Natural killer cell treated with Interleukin-12 subunit alpha and Interleukin-12 subunit beta and Interleukin-15 and Interleukin-18, amount 100 ng/mL, for 72 hours (primary cell): ENCODE measurements at regions not wholly inside any gene's neighbourhood (a gene's known extent, or its start where the extent isn't known, plus 50 kb on each side); places are given as distances from the start of the nearest gene placed in this dataset.
A peak's percentile ranks its signal among the peaks of the same experiment; 100 is the strongest.

Experiments
- ATAC-seq, 2 donors: fragments of 150-1000 bp; cut with Tn5 transposase in 1 of 2; sonication (Bioruptor Pico), chemical (Tn5 transposase) in 1 of 2; 2 replicates each; pipeline ENCODE4 v1.10.0; 2021
- DNase-seq: peaks from one replicate; pipeline ENCODE4 v3.0.0; 2022; ENCODE audit warnings: low spot score
- H3K27ac Mint-ChIP-seq, 2 donors: 1 replicate in 1 of 2; 2 replicates in 1 of 2; pipeline ENCODE4 v1.8.0; 2022; ENCODE audit warnings: mixed read lengths in 2 of 2, mild to moderate bottlenecking in 1 of 2, moderate library complexity in 1 of 2
- H3K27me3 Mint-ChIP-seq, 2 donors: 1 replicate in 1 of 2; 2 replicates in 1 of 2; pipeline ENCODE4 v1.8.0; 2022; ENCODE audit warnings: mixed read lengths in 2 of 2
- H3K36me3 Mint-ChIP-seq: one replicate; pipeline ENCODE4 v1.8.0; 2022; ENCODE audit warnings: mixed read lengths
- H3K4me1 Mint-ChIP-seq, 2 donors: 1 replicate in 1 of 2; 2 replicates in 1 of 2; pipeline ENCODE4 v1.8.0; 2022; ENCODE audit warnings: low read depth in 2 of 2, mixed read lengths in 2 of 2, mild to moderate bottlenecking in 1 of 2
- H3K4me3 Mint-ChIP-seq: one replicate; pipeline ENCODE4 v1.8.0; 2022; ENCODE audit warnings: mixed read lengths
- H3K9me3 Mint-ChIP-seq: 2 replicates; pipeline ENCODE4 v1.8.0; 2022; ENCODE audit warnings: mixed read lengths

DNA sequence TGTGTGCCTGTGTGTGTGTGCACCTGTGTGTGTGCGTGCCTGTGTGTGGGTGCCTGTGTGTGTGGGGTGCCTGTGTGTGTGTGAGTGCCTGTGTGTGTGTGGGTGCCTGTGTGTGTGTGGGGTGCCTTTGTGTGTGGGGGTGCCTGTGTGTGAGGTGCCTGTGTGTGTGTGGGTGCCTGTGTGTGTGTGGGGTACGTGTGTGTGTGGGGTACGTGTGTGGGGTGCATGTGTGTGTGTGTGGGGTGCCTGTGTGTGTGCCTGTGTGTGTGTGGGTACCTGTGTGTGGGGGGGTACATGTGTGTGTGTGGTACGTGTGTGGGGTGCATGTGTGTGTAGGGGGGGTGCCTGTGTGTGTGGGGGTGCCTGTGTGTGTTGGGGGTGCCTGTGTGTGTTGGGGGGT lies 73.4 kb upstream of the HGFAC start:
- no peak overlapping the region for H3K4me3 Mint-ChIP-seq
- peaks cover 0 to 7% of the 10 kb centered on the region in 2 donors for H3K27me3 Mint-ChIP-seq
- no peaks in the 10 kb centered on the region for H3K9me3 Mint-ChIP-seq
- ATAC-seq (no peak), DNase-seq (no peak)
- no peaks in the 10 kb centered on the region for H3K36me3 Mint-ChIP-seq
- peaks cover 13% of the 10 kb centered on the region in 2 donors for H3K4me1 Mint-ChIP-seq
- H3K27ac Mint-ChIP-seq, result no peak overlapping the region

- Mint-ChIP-seq H3K4me3 (peak overlapping the region; percentile 76), H3K9me3 (no peaks in the 10 kb centered on the region), H3K27me3 (peaks cover 0 to 7% of the 10 kb centered on the region in 2 donors), H3K4me1 (peaks cover 13% of the 10 kb centered on the region in 2 donors), H3K27ac (peak overlapping the region; percentile 2 to 34), H3K36me3 (no peaks in the 10 kb centered on the region)
- ATAC-seq (no peak), DNase-seq (no peak)
Observed at GRCh38 chr4:3368841-3369760, 72.7 kb upstream of the HGFAC start.

DNA sequence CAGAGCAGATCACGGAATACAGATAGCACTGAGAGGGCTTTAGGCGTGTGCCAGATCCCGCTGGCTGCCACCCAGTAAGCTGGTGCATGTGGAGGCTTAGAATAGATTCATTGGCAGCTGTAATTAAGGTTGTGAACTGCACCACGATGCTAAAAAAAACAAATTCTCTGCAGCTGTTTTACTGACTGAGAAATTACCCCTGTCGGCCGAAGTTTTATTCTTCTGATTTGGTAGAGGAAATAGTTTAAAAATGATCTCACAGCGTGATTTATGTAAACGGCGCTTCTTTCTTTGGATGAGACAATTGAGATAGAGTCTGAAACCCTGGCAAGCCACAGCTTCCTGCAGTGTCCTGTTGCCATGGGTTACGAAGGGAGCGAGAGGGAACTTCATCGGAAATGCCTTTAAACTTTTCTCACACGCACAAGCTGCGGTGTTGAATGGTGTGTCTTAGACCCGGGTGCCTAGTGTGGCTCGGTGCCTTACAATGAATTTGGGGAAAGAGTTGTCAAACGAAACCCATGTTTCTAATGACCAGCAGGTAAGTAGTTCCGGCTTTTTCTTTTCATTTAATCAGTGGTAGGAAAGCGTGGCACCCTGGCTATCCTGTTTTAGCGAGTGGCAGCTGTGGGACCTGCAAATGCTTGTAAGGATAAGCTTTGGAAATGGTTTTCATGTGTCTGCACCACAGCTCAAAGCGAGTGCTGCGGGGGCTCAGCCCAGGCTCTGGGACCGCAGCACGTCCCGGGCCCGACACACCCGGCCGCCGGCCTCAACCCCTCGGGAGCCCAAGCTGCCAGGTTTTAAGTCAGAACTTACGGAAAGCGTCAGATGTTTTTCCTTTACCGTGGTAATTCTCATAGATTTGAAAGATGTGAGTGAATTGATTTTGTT lies 71.7 kb upstream of the HGFAC start:
- Mint-ChIP-seq H3K36me3 (no peaks in the 10 kb centered on the region), H3K4me3 (peak overlapping the region; percentile 76), H3K27ac (peak overlapping the region; percentile 2 to 34), H3K4me1 (peaks cover 13% of the 10 kb centered on the region in 2 donors), H3K27me3 (peaks cover 0 to 7% of the 10 kb centered on the region in 2 donors), H3K9me3 (no peaks in the 10 kb centered on the region)
- no peak for DNase-seq
- ATAC-seq, result peak; percentile 53 to 66

DNA sequence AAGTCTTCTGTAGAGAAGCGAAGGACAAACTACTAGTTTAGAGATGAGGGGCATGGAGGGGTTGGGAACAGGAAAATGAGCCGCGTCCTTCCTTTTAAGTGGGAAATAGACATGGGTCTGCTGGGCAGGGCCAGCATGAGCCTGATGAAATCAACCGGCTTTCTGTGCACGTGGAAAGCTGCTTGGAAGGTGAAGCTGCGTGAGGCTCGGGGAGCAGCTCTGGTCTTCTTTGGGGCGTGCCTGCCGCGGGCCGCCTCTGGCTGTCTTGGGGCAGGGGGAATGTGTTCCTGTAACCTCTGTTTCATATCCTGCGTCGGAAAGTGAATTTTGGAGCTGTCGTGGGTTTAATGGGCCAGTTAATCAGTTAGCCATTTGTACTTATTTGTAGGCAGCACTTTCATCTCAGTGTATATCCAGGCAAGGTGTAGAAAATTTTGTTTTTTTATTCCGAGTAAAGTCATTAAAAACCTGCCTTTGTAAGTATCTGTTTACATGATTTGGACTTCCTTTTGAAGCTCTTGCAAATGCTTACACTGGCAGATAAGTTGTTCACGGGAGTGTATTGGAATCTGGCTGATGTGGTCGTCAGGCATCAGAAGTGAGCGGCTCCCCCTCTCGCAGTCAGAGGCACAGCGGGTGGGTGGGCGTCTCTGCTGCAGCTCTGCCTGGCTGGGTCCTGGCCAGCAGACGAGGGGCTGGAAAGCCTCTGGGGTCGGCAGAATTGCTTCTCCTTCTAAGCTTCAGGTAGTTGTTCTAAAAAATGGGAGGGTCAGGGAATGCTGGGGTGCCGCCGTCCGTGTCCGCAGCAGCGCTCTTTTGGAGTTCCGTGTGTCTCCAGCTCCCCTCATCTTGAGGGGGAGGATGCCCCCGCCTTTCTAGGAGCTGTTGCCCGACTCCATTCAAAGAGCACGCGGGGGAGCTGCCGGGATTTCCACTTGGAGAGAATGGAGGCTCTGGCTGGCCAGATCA lies 70.5 kb upstream of the HGFAC start:
- no peaks in the 10 kb centered on the region for H3K36me3 Mint-ChIP-seq

GRCh38 chr4:3372264-3372932 lies 69.4 kb upstream of the HGFAC start:
- Mint-ChIP-seq H3K9me3 (no peaks in the 10 kb centered on the region), H3K36me3 (no peaks in the 10 kb centered on the region), H3K4me1 (peaks cover 13% of the 10 kb centered on the region in 2 donors), H3K27ac (no peak overlapping the region), H3K27me3 (peaks cover 0 to 7% of the 10 kb centered on the region in 2 donors), H3K4me3 (peak overlapping the region; percentile 15)
- no peak for ATAC-seq
- DNase-seq, result no peak

More for the DNA sequence above, 70.5 kb upstream of the HGFAC start:
- DNase-seq (no peak), ATAC-seq (no peak)
- no peak overlapping the region for H3K4me3 Mint-ChIP-seq
- no peak overlapping the region for H3K27ac Mint-ChIP-seq
- peaks cover 13% of the 10 kb centered on the region in 2 donors for H3K4me1 Mint-ChIP-seq
- H3K9me3 Mint-ChIP-seq, result no peaks in the 10 kb centered on the region
- H3K27me3 Mint-ChIP-seq, result peaks cover 0 to 7% of the 10 kb centered on the region in 2 donors

- H3K4me3 Mint-ChIP-seq, result peak overlapping the region; percentile 15
- H3K36me3 Mint-ChIP-seq, result no peaks in the 10 kb centered on the region
- no peaks in the 10 kb centered on the region for H3K9me3 Mint-ChIP-seq
- H3K27me3 Mint-ChIP-seq, result peaks cover 0 to 7% of the 10 kb centered on the region in 2 donors
- DNase-seq (no peak), ATAC-seq (peak in 1 of 2 donors; percentile 30)
- no peak overlapping the region for H3K27ac Mint-ChIP-seq
- peaks cover 13% of the 10 kb centered on the region in 2 donors for H3K4me1 Mint-ChIP-seq
Observed at GRCh38 chr4:3372933-3373465, 68.8 kb upstream of the HGFAC start.

DNA sequence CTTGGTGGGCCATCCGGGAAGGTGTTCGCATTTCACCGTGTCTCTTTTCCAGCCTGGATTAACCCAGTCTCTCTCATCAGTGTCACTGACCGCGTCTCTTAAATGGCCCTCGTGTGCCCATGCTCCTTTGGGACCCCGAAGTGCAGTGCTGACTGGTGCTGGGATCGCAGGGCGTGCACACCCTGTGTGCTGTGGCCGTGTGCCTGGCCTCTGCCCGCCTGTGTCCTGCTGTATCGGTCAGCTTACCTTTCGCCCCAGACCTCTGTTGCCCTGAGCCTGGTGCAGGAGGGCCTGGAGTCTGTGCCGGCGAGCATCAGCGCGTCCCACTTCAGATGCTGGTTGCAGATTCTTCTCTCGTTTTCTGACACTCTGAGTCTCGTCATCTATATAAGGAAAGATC lies 68.3 kb upstream of the HGFAC start:
- peaks cover 13% of the 10 kb centered on the region in 2 donors for H3K4me1 Mint-ChIP-seq
- no peak for DNase-seq
- H3K27me3 Mint-ChIP-seq, result peaks cover 0 to 7% of the 10 kb centered on the region in 2 donors
- H3K36me3 Mint-ChIP-seq, result no peaks in the 10 kb centered on the region
- H3K4me3 Mint-ChIP-seq, result no peak overlapping the region
- H3K9me3 Mint-ChIP-seq, result no peaks in the 10 kb centered on the region
- ATAC-seq, result no peak
- no peak overlapping the region for H3K27ac Mint-ChIP-seq

DNA sequence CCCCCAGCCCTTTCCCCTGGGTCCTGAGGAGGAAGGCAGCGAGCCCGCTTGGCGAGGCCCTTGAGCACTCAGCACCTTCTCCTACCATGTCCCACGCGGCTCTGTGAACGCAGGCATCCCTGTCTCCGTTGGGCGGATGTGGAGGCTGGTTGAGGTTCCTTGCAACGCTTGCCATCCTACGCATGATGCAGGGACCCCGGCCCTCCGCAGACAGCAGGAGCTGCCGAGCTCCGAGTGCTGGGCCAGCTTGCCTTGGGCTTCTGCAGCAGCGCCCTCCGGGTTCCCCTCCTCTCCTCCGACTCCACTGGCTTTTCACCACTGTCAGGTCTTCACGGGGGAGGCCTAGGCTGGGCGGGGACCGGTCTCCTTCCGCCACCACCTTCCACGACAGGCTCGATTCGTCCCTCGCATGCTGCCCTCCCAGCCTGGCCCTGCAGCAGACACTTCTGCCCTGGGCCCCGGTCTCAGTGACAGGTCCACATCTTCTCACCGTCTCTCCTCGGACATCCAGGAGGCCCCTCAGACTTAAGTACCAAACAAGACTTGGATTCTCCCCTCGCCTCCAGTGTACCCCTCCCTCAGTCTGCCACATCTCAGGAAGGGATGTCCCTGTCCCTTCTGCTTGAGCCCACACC lies 67.6 kb upstream of the HGFAC start:
- no peak overlapping the region for H3K27ac Mint-ChIP-seq
- peaks cover 0 to 7% of the 10 kb centered on the region in 2 donors for H3K27me3 Mint-ChIP-seq
- peaks cover 10 to 12% of the 10 kb centered on the region in 2 donors for H3K4me1 Mint-ChIP-seq
- ATAC-seq (no peak), DNase-seq (no peak)
- no peak overlapping the region for H3K4me3 Mint-ChIP-seq
- no peaks in the 10 kb centered on the region for H3K36me3 Mint-ChIP-seq
- no peaks in the 10 kb centered on the region for H3K9me3 Mint-ChIP-seq

- H3K27me3 Mint-ChIP-seq, result peaks cover 0 to 5% of the 10 kb centered on the region in 2 donors
- no peak overlapping the region for H3K27ac Mint-ChIP-seq
- H3K4me1 Mint-ChIP-seq, result peaks cover 6 to 7% of the 10 kb centered on the region in 2 donors
- DNase-seq (no peak), ATAC-seq (no peak)
- peaks cover 2% of the 10 kb centered on the region for H3K36me3 Mint-ChIP-seq
- peaks cover under 1% of the 10 kb centered on the region for H3K9me3 Mint-ChIP-seq
- H3K4me3 Mint-ChIP-seq, result no peak overlapping the region
Observed at GRCh38 chr4:3374667-3375066, 67.1 kb upstream of the HGFAC start.

DNA sequence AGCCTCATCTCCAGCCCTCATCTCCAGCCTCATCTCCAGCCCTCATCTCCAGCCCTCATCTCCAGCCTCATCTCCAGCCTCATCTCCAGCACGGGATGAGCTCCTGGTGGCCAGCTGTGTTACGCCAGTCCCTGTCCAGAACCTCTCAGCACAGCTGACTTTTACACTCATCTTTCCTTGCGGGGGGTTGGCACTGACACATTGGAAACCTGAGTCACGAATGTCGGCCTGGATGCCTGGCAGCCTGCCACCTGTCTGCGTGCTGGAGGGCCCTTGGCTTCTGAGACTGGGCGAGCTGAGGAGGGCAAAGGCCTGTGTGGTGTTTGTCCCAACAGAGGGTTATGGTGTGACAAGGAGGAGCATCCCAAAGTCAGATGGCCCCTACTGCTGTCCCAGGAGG lies 66.1 kb upstream of the HGFAC start:
- Mint-ChIP-seq H3K4me1 (no peaks in the 10 kb centered on the region), H3K27ac (no peak overlapping the region), H3K27me3 (no peaks in the 10 kb centered on the region), H3K9me3 (peaks cover 3% of the 10 kb centered on the region), H3K4me3 (no peak overlapping the region), H3K36me3 (peaks cover 6% of the 10 kb centered on the region)
- DNase-seq, result no peak
- no peak for ATAC-seq

- Mint-ChIP-seq H3K27ac (no peak overlapping the region), H3K36me3 (peaks cover 11% of the 10 kb centered on the region), H3K4me1 (no peaks in the 10 kb centered on the region), H3K4me3 (no peak overlapping the region), H3K27me3 (no peaks in the 10 kb centered on the region), H3K9me3 (peaks cover 7% of the 10 kb centered on the region)
- DNase-seq, result no peak
- peak in 1 of 2 donors; percentile 54 for ATAC-seq
Observed at GRCh38 chr4:3376266-3376665, 65.5 kb upstream of the HGFAC start.

- Mint-ChIP-seq H3K4me1 (no peaks in the 10 kb centered on the region), H3K9me3 (peaks cover 7% of the 10 kb centered on the region), H3K4me3 (no peak overlapping the region), H3K27ac (no peak overlapping the region), H3K27me3 (no peaks in the 10 kb centered on the region), H3K36me3 (peaks cover 13% of the 10 kb centered on the region)
- DNase-seq, result no peak
- ATAC-seq, result no peak
Observed at GRCh38 chr4:3377557-3377956, 64.2 kb upstream of the HGFAC start.
